GM21528 (cell line): ENCODE measurements at regions not wholly inside any gene's neighbourhood (a gene's known extent, or its start where the extent isn't known, plus 50 kb on each side); places are given as distances from the start of the nearest gene placed in this dataset.
"Not testable (repeated sequence)": the region's sequence is repeated elsewhere in the genome, so short reads cannot be mapped to it uniquely, and the experiment has no call there.

Experiments
- ATAC-seq: cut with Tn5 transposase; IDR thresholded peaks from one replicate; pipeline ENCODE4 v1.9.1; 2021; ENCODE audit warnings: mild to moderate bottlenecking, moderate library complexity; ENCODE audit not compliant: unreplicated experiment, low FRiP score

- ATAC-seq = no peak
Observed at GRCh38 chr2:4951368-4951767, 740.8 kb upstream of the SOX11 start.

GRCh38 chr2:4959219-4959618 is 733.0 kb upstream of the SOX11 start:
- no peak for ATAC-seq

GRCh38 chr2:4962419-4962818 is 729.8 kb upstream of the SOX11 start:
- no peak for ATAC-seq

- ATAC-seq = no peak
Observed at GRCh38 chr2:4963106-4963505, 729.1 kb upstream of the SOX11 start.

- no peak for ATAC-seq
Observed at GRCh38 chr2:4964001-4964540, 728.1 kb upstream of the SOX11 start.

GRCh38 chr2:4964579-4964978 is 727.6 kb upstream of the SOX11 start:
- no peak for ATAC-seq

- no peak for ATAC-seq
Observed at GRCh38 chr2:4965556-4966320, 726.4 kb upstream of the SOX11 start.

- no peak for ATAC-seq
Observed at GRCh38 chr2:4967206-4967605, 725.0 kb upstream of the SOX11 start.

- no peak for ATAC-seq
Observed at GRCh38 chr2:4972472-4972871, 719.7 kb upstream of the SOX11 start.

- no peak for ATAC-seq
Observed at GRCh38 chr2:4973354-4973753, 718.8 kb upstream of the SOX11 start.

GRCh38 chr2:4973973-4974372 is 718.2 kb upstream of the SOX11 start:
- ATAC-seq = no peak

GRCh38 chr2:4976407-4976806 is 715.8 kb upstream of the SOX11 start:
- ATAC-seq = no peak

- ATAC-seq = no peak
Observed at GRCh38 chr2:4979111-4979510, 713.1 kb upstream of the SOX11 start.

GRCh38 chr2:4980995-4981394 is 711.2 kb upstream of the SOX11 start:
- no peak for ATAC-seq

GRCh38 chr2:4981802-4982409 is 710.3 kb upstream of the SOX11 start:
- ATAC-seq = no peak

- ATAC-seq = not testable (repeated sequence)
Observed at GRCh38 chr2:4988444-4988843, 703.7 kb upstream of the SOX11 start.

GRCh38 chr2:4992226-4992625 is 700.0 kb upstream of the SOX11 start:
- ATAC-seq = no peak

- ATAC-seq = no peak
Observed at GRCh38 chr2:4995466-4995865, 696.7 kb upstream of the SOX11 start.

GRCh38 chr2:5007596-5007995 is 684.6 kb upstream of the SOX11 start:
- ATAC-seq = no peak

- no peak for ATAC-seq
Observed at GRCh38 chr2:5019324-5019723, 672.9 kb upstream of the SOX11 start.

GRCh38 chr2:5020116-5020875 is 671.9 kb upstream of the SOX11 start:
- ATAC-seq = no peak
